K562 (cell line): ENCODE measurements at regions not wholly inside any gene's neighbourhood (a gene's known extent, or its start where the extent isn't known, plus 50 kb on each side); places are given as distances from the start of the nearest gene placed in this dataset.

Experiments used
- ATAC-seq: fragments of 200-7000 bp; cut with Tn5 transposase; 3 replicates; pipeline ENCODE4 v1.9.1; 2020; ENCODE audit warnings: moderate library complexity
- BruUV-seq: library from RNA; stranded (reverse); fragments of 400-500 nt; replicated peaks from 2 replicates; lab custom pipeline; 2021; lab: Mats Ljungman, UMichigan
- CTCF ChIA-PET: fragments of 300-600 bp; formaldehyde crosslinking; extraction: SDS; loops from one replicate; lab custom pipeline; 2021; ENCODE audit warnings: low intra/inter-chr PET ratio; lab: Yijun Ruan, JAX
- POLR2A ChIA-PET: fragments of 300-600, 350-650 bp; sonication (Branson Sonifier 250); formaldehyde crosslinking; extraction: SDS; loops from one replicate; lab custom pipeline; 2021; ENCODE audit warnings: antibody characterized with exemption, inconsistent platforms; lab: Yijun Ruan, JAX
- DNase-seq, 4 experiments: peaks; one replicate each; pipeline versions ENCODE4 v3.0.0 to v3.0.0-alpha.2; 2011 to 2018; ENCODE audit warnings: low spot score in 3 of 4, mixed read lengths in 3 of 4; ENCODE audit errors: extremely low read depth in 1 of 4
- FAIRE-seq: peaks from 2 replicates; lab custom pipeline; 2011; peaks lifted over from hg19 to GRCh38; lab: Jason Lieb, UNC
- H2AFZ ChIP-seq: 2 replicates; pipeline ENCODE4 v1.6.0; 2011; ENCODE audit warnings: low read depth, low read length, control low read depth, inconsistent platforms
- H3K27ac ChIP-seq: fragments of 200-600 bp; 3 replicates; pipeline ENCODE4 v1.8.0; 2011; ENCODE audit warnings: low read depth, mild to moderate bottlenecking, control low read depth, inconsistent platforms, low read length, moderate library complexity, mixed read lengths; ENCODE audit errors: extremely low read depth
- H3K27me3 ChIP-seq, 2 experiments: fragments of 300-600 bp in 1 of 2; 2 replicates in 1 of 2; 3 replicates in 1 of 2; pipeline versions ENCODE4 v1.6.0 to v1.8.0; 2011; ENCODE audit warnings: inconsistent platforms in 2 of 2, low read length in 2 of 2, mild to moderate bottlenecking in 1 of 2, mixed read lengths in 1 of 2, moderate library complexity in 1 of 2; ENCODE audit not compliant: control insufficient read depth in 2 of 2, insufficient read depth in 2 of 2
- H3K36me3 ChIP-seq: fragments of 300-600 bp; 3 replicates; pipeline ENCODE4 v1.8.0; 2011; ENCODE audit warnings: mild to moderate bottlenecking, low read length, inconsistent platforms; ENCODE audit not compliant: control insufficient read depth, insufficient read depth
- H3K4me1 ChIP-seq, 2 experiments: fragments of 200-600 bp in 1 of 2; replicated peaks in 1 of 2; 2 replicates in 1 of 2; 3 replicates in 1 of 2; pipeline versions ENCODE4 v1.5.1 to v1.8.0; 2011; ENCODE audit warnings: inconsistent platforms in 2 of 2, low read length in 2 of 2, mild to moderate bottlenecking in 1 of 2, mixed read lengths in 1 of 2, moderate library complexity in 1 of 2; ENCODE audit not compliant: control insufficient read depth in 2 of 2, insufficient read depth in 2 of 2
- H3K4me2 ChIP-seq: 2 replicates; pipeline ENCODE4 v1.6.1; 2011; ENCODE audit warnings: low read length, control low read depth, inconsistent platforms, mixed read lengths; ENCODE audit not compliant: insufficient read depth
- H3K4me3 ChIP-seq: fragments of 200-600 bp; sonication (generic), shearing (Covaris generic); 2 replicates; pipeline ENCODE4 v1.5.1; 2016; ENCODE audit warnings: control low read depth, inconsistent platforms
- H3K79me2 ChIP-seq: fragments of 200-600 bp; 3 replicates; pipeline ENCODE4 v1.8.0; 2011; ENCODE audit warnings: low read length, inconsistent platforms; ENCODE audit not compliant: control insufficient read depth, insufficient read depth
- H3K9ac ChIP-seq, 2 experiments: 2 replicates each; pipeline versions ENCODE4 v1.6.0 to v1.6.1; 2011; ENCODE audit warnings: low read depth in 2 of 2, low read length in 2 of 2, control low read depth in 1 of 2, inconsistent platforms in 1 of 2, mild to moderate bottlenecking in 1 of 2, mixed read lengths in 1 of 2; ENCODE audit not compliant: insufficient read depth in 1 of 2
- H3K9me1 ChIP-seq: one replicate; pipeline ENCODE4 v1.6.0; 2011; ENCODE audit warnings: inconsistent platforms, mild to moderate bottlenecking, low read length, moderate library complexity; ENCODE audit not compliant: control insufficient read depth, insufficient read depth
- H3K9me3 ChIP-seq: replicated peaks from 2 replicates; pipeline ENCODE4 v1.5.1; 2011; ENCODE audit warnings: low read depth, low read length, inconsistent platforms; ENCODE audit not compliant: control insufficient read depth, insufficient read depth
- H4K20me1 ChIP-seq: replicated peaks from 2 replicates; pipeline ENCODE4 v1.6.1; 2011; ENCODE audit warnings: low read length, inconsistent platforms, mixed read lengths; ENCODE audit not compliant: control insufficient read depth, insufficient read depth
- CREBBP ChIP-seq: IDR thresholded peaks from one replicate; pipeline ENCODE4 v1.6.1; 2012; ENCODE audit warnings: low read depth, mild to moderate bottlenecking, control low read depth, inconsistent platforms, low read length
- FOXM1 ChIP-seq, 2 experiments: fragments of 450-650 bp in 1 of 2; sonication (generic) in 1 of 2; formaldehyde crosslinking in 1 of 2; IDR thresholded peaks; 2 replicates each; pipeline versions ENCODE4 v1.6.1 to v1.9.0; 2017 to 2022; ENCODE audit warnings: low read depth in 2 of 2, mild to moderate bottlenecking in 2 of 2, missing genetic modification reagents in 1 of 2, moderate library complexity in 1 of 2
- GATA2 ChIP-seq: sonication (generic); formaldehyde crosslinking; IDR thresholded peaks from 2 replicates; pipeline ENCODE4 v1.4.0; 2020; ENCODE audit warnings: mild to moderate bottlenecking, missing genetic modification reagents
- HDAC6 ChIP-seq: IDR thresholded peaks from 2 replicates; pipeline ENCODE4 v1.6.1; 2012; ENCODE audit warnings: low read depth, mild to moderate bottlenecking, control low read depth, inconsistent platforms, low read length, moderate library complexity
- MAFF ChIP-seq: IDR thresholded peaks from 2 replicates; pipeline ENCODE4 v1.6.1; 2012; ENCODE audit warnings: low read length, improper control_type of control experiment
- NFXL1 ChIP-seq: fragments of 450-650 bp; formaldehyde crosslinking; IDR thresholded peaks from 2 replicates; pipeline ENCODE4 v1.4.0; 2021; ENCODE audit warnings: mild to moderate bottlenecking
- RB1 ChIP-seq: fragments of 450-650 bp; IDR thresholded peaks from 2 replicates; pipeline ENCODE4 v1.6.1; 2017; ENCODE audit warnings: low read depth, mild to moderate bottlenecking
- RBM15 ChIP-seq: fragments of 200-400 bp; formaldehyde crosslinking; IDR thresholded peaks from 2 replicates; pipeline ENCODE4 v1.6.1; 2018; ENCODE audit warnings: mild to moderate bottlenecking, low read length, moderate library complexity; ENCODE audit not compliant: insufficient read depth
- RBM25 ChIP-seq: fragments of 200-400 bp; formaldehyde crosslinking; IDR thresholded peaks from 2 replicates; pipeline ENCODE4 v1.6.1; 2018; ENCODE audit warnings: low read length, low read depth, moderate library complexity; ENCODE audit not compliant: severe bottlenecking
- SIRT6 ChIP-seq: IDR thresholded peaks from one replicate; pipeline ENCODE4 v1.6.1; 2012; ENCODE audit warnings: low read depth, mild to moderate bottlenecking, control low read depth, inconsistent platforms, low read length, moderate library complexity
- SP1 ChIP-seq: sonication (generic); formaldehyde crosslinking; IDR thresholded peaks from 2 replicates; pipeline ENCODE4 v1.8.1; 2022; ENCODE audit warnings: mild to moderate bottlenecking, missing genetic modification reagents
- ZBTB43 ChIP-seq: sonication (generic); formaldehyde crosslinking; IDR thresholded peaks from 2 replicates; pipeline ENCODE4 v1.8.0; 2023; ENCODE audit warnings: mild to moderate bottlenecking, missing genetic modification reagents
- ZFP36 ChIP-seq: fragments of 150-350 bp; IDR thresholded peaks from 2 replicates; pipeline ENCODE4 v1.6.1; 2018; ENCODE audit warnings: low read length, low read depth; ENCODE audit not compliant: partially characterized antibody
- ZNF707 ChIP-seq: fragments of 250-450 bp; sonication (Bioruptor Pico); conservative IDR thresholded peaks from 2 replicates; pipeline ENCODE4 v1.8.0; 2022; ENCODE audit warnings: inconsistent platforms, mild to moderate bottlenecking, moderate library complexity
- WGBS: fragments of 100-300 bp; shearing (Covaris generic); methylation state at CpG from one replicate; pipeline ENCODE4 v1.1.6; 2016; ENCODE audit warnings: low coverage, mixed read lengths; ENCODE audit not compliant: insufficient coverage; ENCODE audit errors: missing lambda C conversion rate; 5-methylcytosine and 5-hydroxymethylcytosine counted together
- in situ Hi-C: fragments of 300-500 bp; cut with MboI; formaldehyde crosslinking; loops from 4 replicates; pipeline ENCODE4 v1.15.0; 2018; ENCODE audit warnings: inconsistent platforms, mixed read lengths
- intact Hi-C: fragments of 100-400 bp; cut with micrococcal nuclease; formaldehyde crosslinking; loops from 2 replicates; pipeline ENCODE4 v1.14.2; 2022
- TF ChIP-seq, protein P1 (sequence below): fragments of 250-450 bp; sonication (Bioruptor Pico); IDR thresholded peaks from 2 replicates; pipeline ENCODE4 v1.5.1; 2021; ENCODE audit warnings: mild to moderate bottlenecking
- TF ChIP-seq, protein P2 (sequence below): fragments of 450-650 bp; IDR thresholded peaks from 2 replicates; pipeline ENCODE4 v1.6.1; 2014; ENCODE audit warnings: low read depth, mild to moderate bottlenecking, moderate library complexity, borderline replicate concordance

- Histone ChIP-seq H3K9me3 (no peaks in the 10 kb centered on the region), H3K36me3 (no peaks in the 10 kb centered on the region), H3K27ac (no peak overlapping the region), H3K27me3 (no peaks in the 10 kb centered on the region), H3K79me2 (no peaks in the 10 kb centered on the region), H4K20me1 (no peaks in the 10 kb centered on the region), H3K4me3 (no peak overlapping the region), H3K4me1 (no peaks in the 10 kb centered on the region), H3K4me2 (no peak overlapping the region), H2AFZ (no peak overlapping the region), H3K9me1 (no peaks in the 10 kb centered on the region), H3K9ac (no peak overlapping the region)
- TF ChIP-seq RBM15 (no peak), ZFP36 (peak; percentile 42), MAFF (no peak), FOXM1 (IDR thresholded peaks at IDR 0.05; ENCODE audit: low read depth) (no peak), FOXM1 (CRISPR knock-in tag; IDR thresholded peaks at IDR 0.05; ENCODE audit: low read depth) (no peak), ZNF707 (CRISPR knock-in tag) (no peak), SIRT6 (no peak), RB1 (no peak), HDAC6 (no peak), SP1 (no peak), GATA2 (CRISPR knock-in tag) (no peak), NFXL1 (no peak), ZBTB43 (CRISPR knock-in tag) (no peak), RBM25 (peak; percentile 69), CREBBP (no peak)
- TF ChIP-seq, protein P1, sequence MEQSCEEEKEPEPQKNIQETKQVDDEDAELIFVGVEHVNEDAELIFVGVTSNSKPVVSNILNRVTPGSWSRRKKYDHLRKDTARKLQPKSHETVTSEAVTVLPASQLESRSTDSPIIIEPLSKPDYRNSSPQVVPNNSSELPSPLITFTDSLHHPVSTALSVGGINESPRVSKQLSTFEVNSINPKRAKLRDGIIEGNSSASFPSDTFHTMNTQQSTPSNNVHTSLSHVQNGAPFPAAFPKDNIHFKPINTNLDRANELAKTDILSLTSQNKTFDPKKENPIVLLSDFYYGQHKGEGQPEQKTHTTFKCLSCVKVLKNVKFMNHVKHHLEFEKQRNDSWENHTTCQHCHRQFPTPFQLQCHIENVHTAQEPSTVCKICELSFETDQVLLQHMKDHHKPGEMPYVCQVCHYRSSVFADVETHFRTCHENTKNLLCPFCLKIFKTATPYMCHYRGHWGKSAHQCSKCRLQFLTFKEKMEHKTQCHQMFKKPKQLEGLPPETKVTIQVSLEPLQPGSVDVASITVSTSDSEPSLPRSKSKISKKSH (CRISPR knock-in tag), result no peak
- TF ChIP-seq, protein P2, sequence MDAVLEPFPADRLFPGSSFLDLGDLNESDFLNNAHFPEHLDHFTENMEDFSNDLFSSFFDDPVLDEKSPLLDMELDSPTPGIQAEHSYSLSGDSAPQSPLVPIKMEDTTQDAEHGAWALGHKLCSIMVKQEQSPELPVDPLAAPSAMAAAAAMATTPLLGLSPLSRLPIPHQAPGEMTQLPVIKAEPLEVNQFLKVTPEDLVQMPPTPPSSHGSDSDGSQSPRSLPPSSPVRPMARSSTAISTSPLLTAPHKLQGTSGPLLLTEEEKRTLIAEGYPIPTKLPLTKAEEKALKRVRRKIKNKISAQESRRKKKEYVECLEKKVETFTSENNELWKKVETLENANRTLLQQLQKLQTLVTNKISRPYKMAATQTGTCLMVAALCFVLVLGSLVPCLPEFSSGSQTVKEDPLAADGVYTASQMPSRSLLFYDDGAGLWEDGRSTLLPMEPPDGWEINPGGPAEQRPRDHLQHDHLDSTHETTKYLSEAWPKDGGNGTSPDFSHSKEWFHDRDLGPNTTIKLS, result no peak
- 0% methylated on average over 1 of the region's 1 CpG for WGBS
- FAIRE-seq (no peak), ATAC-seq (no peak), DNase-seq (no peak)
- intact Hi-C loops (no loop called here), in situ Hi-C loops (no loop called here)
- no TSS peak for BruUV-seq
- CTCF ChIA-PET, result no interaction called here
- POLR2A ChIA-PET, result interaction anchor here (0.6 kb wide), 1 partner anchor 245 kb away, joined by 3 read pairs; no protein-coding TSS in a partner anchor
Observed at GRCh38 chr10:30256084-30256483, 93.0 kb downstream of the MTPAP start.
